GM13977 (cell line): ENCODE measurements at regions not wholly inside any gene's neighbourhood (a gene's known extent, or its start where the extent isn't known, plus 50 kb on each side); places are given as distances from the start of the nearest gene placed in this dataset.
A peak's percentile ranks its signal among the peaks of the same experiment; 100 is the strongest.

ENCODE experiments used
- DNase-seq: peaks from one replicate; pipeline ENCODE4 v3.0.0; 2012; ENCODE audit warnings: low spot score
- in situ Hi-C: fragments of 300-500 bp; cut with MboI; formaldehyde crosslinking; loops from one replicate; pipeline ENCODE4 v1.12.0; 2022; ENCODE audit warnings: low sequenced_read_pairs, low pct_unique_long_range_greater_than_20kb, mixed read lengths, inconsistent platforms; ENCODE audit not compliant: unreplicated experiment
- TF ChIP-seq, protein P1 (sequence below): IDR thresholded peaks from 2 replicates; pipeline ENCODE4 v1.5.1; 2012; ENCODE audit warnings: mild to moderate bottlenecking, control low read depth; ENCODE audit not compliant: insufficient read depth; ENCODE audit errors: extremely low read depth, missing control alignments

DNA sequence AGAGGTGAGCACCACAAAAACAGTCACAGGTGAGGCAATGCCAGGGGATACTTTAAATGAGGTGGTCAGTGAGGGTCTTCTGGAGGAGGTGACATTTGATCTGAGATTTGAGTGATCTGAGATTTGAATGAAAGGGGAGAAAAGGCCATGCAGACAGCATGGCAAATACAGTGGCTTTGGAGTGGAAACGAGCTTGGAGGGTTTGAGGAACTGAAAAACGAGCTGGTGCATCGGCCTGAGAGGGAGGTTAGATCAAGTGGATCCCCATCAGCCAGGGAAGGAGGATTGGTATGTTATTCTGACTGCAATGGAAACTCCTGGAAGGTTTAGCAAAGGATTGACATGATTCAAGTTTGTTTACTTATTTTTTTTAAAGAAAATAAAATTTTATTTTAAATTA is 245.1 kb downstream of the KCNS3 start:
- in situ Hi-C loops: no loop called here
- DNase-seq: no peak
- TF ChIP-seq, protein P1, sequence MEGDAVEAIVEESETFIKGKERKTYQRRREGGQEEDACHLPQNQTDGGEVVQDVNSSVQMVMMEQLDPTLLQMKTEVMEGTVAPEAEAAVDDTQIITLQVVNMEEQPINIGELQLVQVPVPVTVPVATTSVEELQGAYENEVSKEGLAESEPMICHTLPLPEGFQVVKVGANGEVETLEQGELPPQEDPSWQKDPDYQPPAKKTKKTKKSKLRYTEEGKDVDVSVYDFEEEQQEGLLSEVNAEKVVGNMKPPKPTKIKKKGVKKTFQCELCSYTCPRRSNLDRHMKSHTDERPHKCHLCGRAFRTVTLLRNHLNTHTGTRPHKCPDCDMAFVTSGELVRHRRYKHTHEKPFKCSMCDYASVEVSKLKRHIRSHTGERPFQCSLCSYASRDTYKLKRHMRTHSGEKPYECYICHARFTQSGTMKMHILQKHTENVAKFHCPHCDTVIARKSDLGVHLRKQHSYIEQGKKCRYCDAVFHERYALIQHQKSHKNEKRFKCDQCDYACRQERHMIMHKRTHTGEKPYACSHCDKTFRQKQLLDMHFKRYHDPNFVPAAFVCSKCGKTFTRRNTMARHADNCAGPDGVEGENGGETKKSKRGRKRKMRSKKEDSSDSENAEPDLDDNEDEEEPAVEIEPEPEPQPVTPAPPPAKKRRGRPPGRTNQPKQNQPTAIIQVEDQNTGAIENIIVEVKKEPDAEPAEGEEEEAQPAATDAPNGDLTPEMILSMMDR: no peak

- in situ Hi-C loops: no loop called here
- TF ChIP-seq, protein P1: no peak
- DNase-seq: no peak
These were observed 244.7 kb downstream of the KCNS3 start for GRCh38 chr2:18123211-18123570.

DNA sequence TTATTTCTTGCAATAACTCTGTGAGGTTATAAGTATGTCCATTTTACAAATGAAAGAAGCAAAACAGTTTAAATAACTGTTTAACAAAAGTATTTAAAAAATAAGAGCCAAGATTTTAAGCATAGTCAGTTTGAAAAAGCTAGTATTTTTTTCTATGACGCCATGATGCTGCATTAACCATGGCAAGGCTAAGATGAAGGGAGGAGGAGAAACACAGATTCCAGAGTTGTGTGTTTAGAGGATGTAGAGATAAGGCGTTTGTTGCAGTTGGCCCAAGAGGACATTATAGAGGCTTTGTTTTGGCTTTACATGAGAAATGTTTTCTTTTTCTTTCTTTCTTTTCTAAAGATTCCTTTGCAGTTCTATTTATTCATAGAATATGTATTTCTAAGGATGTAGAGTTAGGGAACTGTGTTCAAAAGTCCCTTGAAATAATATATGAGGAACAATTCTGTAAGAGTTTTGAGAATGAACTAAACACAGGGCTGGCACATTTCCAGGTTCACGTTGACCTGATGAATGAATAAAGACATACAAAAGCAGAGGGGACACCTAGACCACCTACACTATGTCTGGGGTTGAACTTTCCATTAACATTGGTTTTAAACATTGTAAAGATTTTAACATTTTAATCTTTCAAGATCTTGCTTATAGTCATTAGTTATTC is 244.2 kb downstream of the KCNS3 start:
- DNase-seq: no peak
- in situ Hi-C loops: no loop called here
- TF ChIP-seq, protein P1: no peak

DNA sequence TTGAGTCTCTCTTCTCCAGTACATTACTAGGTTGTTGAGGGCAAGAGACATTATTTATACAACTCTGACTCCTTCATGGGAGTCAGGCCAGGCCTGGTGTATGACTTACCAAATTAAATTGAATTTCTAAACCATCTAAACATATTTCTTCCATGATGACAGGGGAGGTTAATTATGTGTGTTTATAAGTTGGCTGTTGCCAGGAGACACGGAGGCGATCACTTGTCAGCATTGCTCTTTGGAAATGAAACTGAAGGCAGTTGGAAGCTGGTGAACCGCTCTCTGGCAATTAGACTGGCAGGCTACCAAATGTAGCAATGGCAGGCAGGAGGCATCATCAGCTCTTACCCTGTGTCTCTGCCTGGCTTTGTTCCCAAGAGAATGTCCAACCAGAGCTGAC is 241.4 kb downstream of the KCNS3 start:
- DNase-seq: no peak
- in situ Hi-C loops: no loop called here
- TF ChIP-seq, protein P1: no peak

DNA sequence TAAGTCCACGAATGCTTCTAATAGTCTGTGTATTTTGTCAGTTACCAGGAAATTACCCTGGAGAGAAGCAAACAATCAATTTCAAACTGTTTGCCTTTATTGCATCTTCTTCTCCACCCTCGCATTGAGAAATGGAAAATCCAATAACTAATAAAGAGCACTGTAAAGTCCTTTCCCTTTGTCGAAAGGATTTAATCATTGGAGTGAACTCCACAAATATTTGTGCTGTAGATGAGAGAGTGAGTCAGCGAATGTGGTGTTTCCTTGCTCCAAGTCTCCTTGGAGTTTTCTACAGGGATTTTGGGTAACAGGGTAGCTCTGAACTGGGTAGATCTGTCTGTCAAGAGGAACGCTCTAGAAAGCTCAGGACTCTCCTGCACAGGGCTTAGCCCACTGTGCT is 240.2 kb downstream of the KCNS3 start:
- no peak for DNase-seq
- in situ Hi-C loops: no loop called here
- TF ChIP-seq, protein P1: no peak

DNA sequence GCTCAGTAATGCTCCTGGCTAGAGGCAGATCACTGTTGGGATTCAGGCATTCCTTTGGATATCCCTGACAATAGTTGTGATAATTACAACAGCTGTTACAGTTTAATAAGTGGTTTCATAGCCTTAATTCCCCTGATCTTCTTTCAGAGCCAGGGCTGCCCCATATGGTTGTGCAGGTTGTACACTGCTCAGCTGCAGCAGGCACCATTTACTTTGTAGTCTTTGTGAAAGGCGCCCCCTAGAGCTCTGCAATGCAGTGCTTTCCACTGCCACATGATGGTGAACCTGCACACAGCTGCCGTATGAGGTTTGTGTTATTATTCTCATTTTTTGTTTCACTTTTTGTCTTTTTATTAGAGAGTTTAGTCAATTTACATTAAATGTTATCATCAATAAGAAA is 239.1 kb downstream of the KCNS3 start:
- peak; percentile 14 for DNase-seq
- TF ChIP-seq, protein P1: peak; percentile 78
- in situ Hi-C loops: no loop called here
